Effector memory CD8-positive, alpha-beta T cell (primary cell): ENCODE measurements at regions not wholly inside any gene's neighbourhood (a gene's known extent, or its start where the extent isn't known, plus 50 kb on each side); places are given as distances from the start of the nearest gene placed in this dataset.

ENCODE experiments used
- ATAC-seq: fragments of 150-1000 bp; cut with Tn5 transposase; replicated peaks from 2 replicates; pipeline ENCODE4 v1.10.0; 2021; ENCODE audit warnings: mild to moderate bottlenecking, moderate library complexity
- DNase-seq, 3 experiments: peaks; one replicate each; pipeline ENCODE4 v3.0.0; 2021
- H3K27ac Mint-ChIP-seq, 2 donors: one replicate each; pipeline ENCODE4 v1.8.0; 2022; ENCODE audit warnings: mild to moderate bottlenecking in 2 of 2, mixed read lengths in 2 of 2, moderate library complexity in 2 of 2
- H3K27me3 Mint-ChIP-seq, 2 donors: one replicate each; pipeline ENCODE4 v1.8.0; 2022; ENCODE audit warnings: mixed read lengths in 2 of 2
- H3K36me3 Mint-ChIP-seq: one replicate; pipeline ENCODE4 v1.8.0; 2022; ENCODE audit warnings: mild to moderate bottlenecking, moderate library complexity, mixed read lengths; ENCODE audit not compliant: insufficient read depth
- H3K4me1 Mint-ChIP-seq, 2 donors: one replicate each; pipeline ENCODE4 v1.8.0; 2022; ENCODE audit warnings: low read depth in 2 of 2, mixed read lengths in 2 of 2
- H3K4me3 Mint-ChIP-seq, 2 donors: one replicate each; pipeline ENCODE4 v1.8.0; 2022; ENCODE audit warnings: mild to moderate bottlenecking in 2 of 2, mixed read lengths in 2 of 2, moderate library complexity in 2 of 2
- H3K9me3 Mint-ChIP-seq, 2 donors: one replicate each; pipeline ENCODE4 v1.8.0; 2022; ENCODE audit warnings: mixed read lengths in 2 of 2

DNA sequence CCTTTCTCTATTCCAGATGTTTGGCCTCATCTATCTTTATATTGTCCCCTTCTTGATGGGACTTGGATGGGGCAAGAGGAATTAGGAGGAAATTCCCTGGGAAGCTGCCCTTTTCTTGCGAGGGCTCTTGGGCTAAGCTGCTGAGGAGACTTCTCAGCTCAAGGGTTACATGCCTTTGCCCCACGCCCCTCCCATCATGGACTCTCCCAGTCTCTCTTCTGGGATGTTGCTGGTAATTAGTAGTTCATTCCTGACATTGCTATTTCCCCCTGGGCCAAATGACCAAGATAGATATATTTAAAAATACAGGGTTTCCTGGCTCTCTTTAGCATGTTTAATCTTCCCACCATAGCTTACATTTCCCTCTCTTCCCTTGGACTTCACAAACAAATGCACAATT is 90.6 kb upstream of the RALGPS2 start:
- H3K9me3 Mint-ChIP-seq = no peaks in the 10 kb centered on the region
- H3K4me1 Mint-ChIP-seq = no peaks in the 10 kb centered on the region
- H3K27me3 Mint-ChIP-seq = peaks cover 0 to 4% of the 10 kb centered on the region in 2 donors
- DNase-seq = no peak
- no peak for ATAC-seq
- H3K4me3 Mint-ChIP-seq = no peak overlapping the region
- no peak overlapping the region for H3K27ac Mint-ChIP-seq
- no peaks in the 10 kb centered on the region for H3K36me3 Mint-ChIP-seq

DNA sequence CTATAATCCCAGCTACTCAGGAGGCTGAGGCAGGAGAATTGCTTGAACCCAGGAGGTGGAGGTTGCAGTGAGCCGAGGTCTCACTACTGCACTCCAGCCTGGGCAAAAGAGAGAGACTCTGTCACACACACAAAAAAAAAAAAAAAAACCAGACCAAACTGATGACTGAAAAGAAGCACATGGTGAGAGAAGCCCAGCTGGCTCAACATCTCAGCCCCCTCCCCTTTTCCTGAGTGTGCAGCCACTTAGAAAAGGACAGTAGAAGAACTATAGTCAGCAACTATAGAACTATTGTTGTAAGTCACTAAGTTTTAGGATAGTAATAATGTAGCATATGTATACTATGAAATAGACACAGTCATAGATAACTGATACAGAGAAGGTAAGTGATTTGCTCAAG is 87.2 kb upstream of the RALGPS2 start:
- ATAC-seq (no peak), DNase-seq (no peak)
- Mint-ChIP-seq H3K27ac (no peak overlapping the region), H3K4me3 (no peak overlapping the region), H3K27me3 (peaks cover 0 to 7% of the 10 kb centered on the region in 2 donors), H3K4me1 (no peaks in the 10 kb centered on the region), H3K9me3 (no peaks in the 10 kb centered on the region), H3K36me3 (no peaks in the 10 kb centered on the region)

DNA sequence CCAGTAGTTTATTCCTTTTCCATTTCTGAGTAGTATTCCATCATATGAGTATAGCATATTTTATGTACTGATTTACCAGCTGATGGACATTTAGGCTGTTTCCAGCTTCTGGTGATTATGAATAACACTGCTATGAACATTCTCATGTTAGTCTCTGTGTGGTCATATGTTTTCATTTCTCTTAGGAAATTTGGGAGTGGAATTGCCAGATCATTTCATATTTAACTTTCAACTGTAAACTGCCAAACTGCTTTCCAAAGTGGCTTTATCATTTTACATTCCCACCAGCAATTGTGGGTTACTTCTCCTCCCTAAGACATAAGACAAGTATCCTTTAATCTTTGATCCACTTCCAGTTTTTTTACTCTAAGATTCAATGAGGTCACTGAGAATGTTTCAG is 85.7 kb upstream of the RALGPS2 start:
- H3K9me3 Mint-ChIP-seq = no peaks in the 10 kb centered on the region
- H3K27ac Mint-ChIP-seq = no peak overlapping the region
- H3K36me3 Mint-ChIP-seq = no peaks in the 10 kb centered on the region
- ATAC-seq = no peak
- peaks cover 7 to 18% of the 10 kb centered on the region in 2 donors for H3K27me3 Mint-ChIP-seq
- DNase-seq = no peak
- H3K4me1 Mint-ChIP-seq = no peaks in the 10 kb centered on the region
- H3K4me3 Mint-ChIP-seq = no peak overlapping the region

DNA sequence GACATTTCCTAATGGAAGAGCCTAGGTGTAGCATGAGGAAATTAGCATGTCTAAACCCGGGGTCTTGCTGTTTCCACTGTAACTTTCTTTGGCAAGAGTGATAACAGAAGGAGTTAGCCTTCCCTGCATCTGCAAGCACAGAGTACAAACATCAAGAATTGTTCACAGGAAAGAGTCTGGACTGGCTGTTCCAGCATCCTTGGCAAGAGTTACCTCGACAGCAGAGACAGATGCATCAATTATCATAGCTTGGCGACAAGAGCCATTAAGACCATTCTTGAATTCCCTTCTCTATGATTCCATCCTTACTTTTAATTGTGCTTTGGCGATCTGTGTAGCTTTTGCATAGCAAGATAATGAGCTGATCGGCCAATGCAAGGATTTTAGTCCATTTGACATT is 82.8 kb upstream of the RALGPS2 start:
- Mint-ChIP-seq H3K27ac (no peak overlapping the region), H3K4me1 (no peaks in the 10 kb centered on the region), H3K9me3 (peaks cover 0 to 2% of the 10 kb centered on the region in 2 donors), H3K4me3 (no peak overlapping the region), H3K27me3 (peaks cover 14 to 19% of the 10 kb centered on the region in 2 donors), H3K36me3 (no peaks in the 10 kb centered on the region)
- DNase-seq = no peak
- no peak for ATAC-seq

DNA sequence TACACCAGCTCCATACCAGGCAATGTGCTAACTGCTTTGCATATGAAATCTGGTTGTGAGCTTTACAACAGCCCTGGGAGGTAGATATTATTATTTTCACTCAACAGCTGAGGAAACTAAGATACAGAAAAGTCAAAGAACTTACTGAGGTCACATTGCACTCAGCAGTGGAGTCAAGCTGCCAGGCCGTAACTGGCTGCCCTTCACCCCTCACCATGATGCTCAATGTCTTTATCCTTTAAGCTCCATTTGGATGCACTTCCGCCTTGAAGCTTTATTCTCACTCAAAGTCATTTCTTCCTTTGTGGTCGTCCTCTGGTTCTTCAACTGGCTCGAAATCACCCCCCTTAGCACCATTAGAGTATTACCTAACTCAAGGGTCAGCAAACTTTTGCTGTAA is 81.7 kb upstream of the RALGPS2 start:
- peaks cover 14 to 19% of the 10 kb centered on the region in 2 donors for H3K27me3 Mint-ChIP-seq
- no peak overlapping the region for H3K27ac Mint-ChIP-seq
- DNase-seq (no peak), ATAC-seq (no peak)
- H3K4me3 Mint-ChIP-seq = no peak overlapping the region
- peaks cover 0 to 2% of the 10 kb centered on the region in 2 donors for H3K9me3 Mint-ChIP-seq
- H3K36me3 Mint-ChIP-seq = no peaks in the 10 kb centered on the region
- no peaks in the 10 kb centered on the region for H3K4me1 Mint-ChIP-seq

DNA sequence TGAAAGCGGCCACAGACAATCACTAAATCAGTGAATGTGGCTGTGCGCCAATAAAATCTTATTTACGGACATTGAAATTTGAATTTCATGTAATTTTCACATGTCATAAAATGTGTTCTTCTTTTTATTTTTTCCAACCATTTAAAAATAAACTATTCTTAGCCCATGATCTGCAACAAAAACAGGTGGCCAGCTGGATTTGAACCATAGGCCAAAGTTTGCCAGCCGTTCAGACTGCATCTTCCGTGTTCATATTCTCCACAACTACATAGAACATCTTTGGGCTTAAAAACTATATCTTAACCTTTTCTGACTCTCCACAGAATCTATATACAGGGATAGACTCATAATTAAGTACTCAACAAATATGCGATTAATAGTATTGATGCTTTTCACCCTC is 81.2 kb upstream of the RALGPS2 start:
- ATAC-seq = no peak
- Mint-ChIP-seq H3K4me1 (no peaks in the 10 kb centered on the region), H3K4me3 (no peak overlapping the region), H3K27ac (no peak overlapping the region), H3K36me3 (no peaks in the 10 kb centered on the region), H3K9me3 (peaks cover 0 to 2% of the 10 kb centered on the region in 2 donors), H3K27me3 (peaks cover 14 to 19% of the 10 kb centered on the region in 2 donors)
- no peak for DNase-seq

DNA sequence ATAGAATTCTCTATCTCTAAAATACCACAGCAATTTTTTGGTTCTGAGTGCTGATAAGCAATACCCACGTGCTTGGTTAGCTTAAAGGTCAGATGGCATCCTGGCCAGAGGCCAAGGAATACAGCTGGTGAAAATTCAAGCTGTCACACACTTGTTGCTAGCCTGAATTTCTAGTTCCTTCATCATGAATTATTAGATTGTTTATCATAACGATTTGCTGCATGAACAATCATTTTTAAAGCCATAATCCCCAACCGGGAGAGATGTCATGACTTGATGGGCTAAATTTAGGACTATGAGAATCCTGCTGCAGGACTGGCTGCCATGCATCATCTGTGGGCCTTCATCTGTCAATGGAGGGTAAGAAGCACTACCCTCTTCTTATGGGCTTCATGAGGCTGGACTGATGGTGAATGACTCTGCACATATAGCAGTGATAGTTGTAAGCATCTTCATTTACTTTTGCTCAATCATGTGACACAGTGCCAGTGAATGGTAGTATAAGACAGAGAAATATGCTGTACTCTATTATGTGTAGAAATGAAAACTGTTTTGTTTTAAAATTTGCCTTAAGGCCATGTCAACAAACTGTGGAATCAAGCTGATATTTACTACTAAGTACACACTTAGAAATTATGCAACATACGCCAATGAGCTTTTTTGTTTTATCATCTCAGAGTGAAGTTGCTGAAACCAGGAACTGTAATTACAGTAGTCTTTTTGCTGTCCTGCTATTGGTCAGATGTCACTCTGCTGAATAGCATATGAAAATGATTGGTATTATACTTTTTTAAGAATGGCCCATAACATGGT is 80.5 kb upstream of the RALGPS2 start:
- H3K36me3 Mint-ChIP-seq = no peaks in the 10 kb centered on the region
- H3K9me3 Mint-ChIP-seq = peaks cover 0 to 2% of the 10 kb centered on the region in 2 donors
- H3K4me1 Mint-ChIP-seq = no peaks in the 10 kb centered on the region
- ATAC-seq (no peak), DNase-seq (no peak)
- H3K4me3 Mint-ChIP-seq = no peak overlapping the region
- no peak overlapping the region for H3K27ac Mint-ChIP-seq
- peaks cover 19 to 23% of the 10 kb centered on the region in 2 donors for H3K27me3 Mint-ChIP-seq

DNA sequence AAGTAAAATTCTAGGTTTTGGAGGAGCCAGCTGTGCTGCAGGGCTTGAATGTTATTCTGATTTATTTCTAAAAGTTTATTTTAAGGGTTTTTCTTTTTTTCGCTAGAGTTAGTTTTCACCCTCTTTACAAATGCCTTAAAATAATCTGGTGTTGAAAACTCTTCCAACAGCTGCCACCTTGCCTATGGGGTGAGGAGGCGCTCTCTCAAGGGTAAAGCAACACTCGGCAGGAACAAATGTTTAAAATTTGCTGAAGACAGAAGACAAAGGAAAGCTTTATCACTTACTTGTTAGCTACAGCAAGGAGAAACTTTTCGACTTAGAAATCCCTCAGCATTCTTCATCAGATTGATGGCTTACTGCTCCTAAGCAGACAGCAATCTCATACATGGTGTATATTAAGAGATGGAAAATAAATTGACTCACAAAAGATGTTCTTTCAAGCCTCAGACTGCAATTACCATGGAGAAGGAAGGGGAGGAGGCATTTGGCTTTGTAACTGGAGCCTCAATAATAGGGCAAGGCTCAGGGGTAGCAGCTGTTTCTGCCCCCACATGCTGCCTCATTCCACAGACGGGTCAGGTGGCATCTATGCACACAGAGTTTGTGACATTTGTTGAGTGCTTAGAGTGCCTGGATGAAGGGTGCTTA is 79.8 kb upstream of the RALGPS2 start:
- peaks cover 24 to 28% of the 10 kb centered on the region in 2 donors for H3K27me3 Mint-ChIP-seq
- H3K4me1 Mint-ChIP-seq = no peaks in the 10 kb centered on the region
- DNase-seq (no peak), ATAC-seq (no peak)
- no peak overlapping the region for H3K4me3 Mint-ChIP-seq
- peaks cover 0 to 2% of the 10 kb centered on the region in 2 donors for H3K9me3 Mint-ChIP-seq
- H3K36me3 Mint-ChIP-seq = no peaks in the 10 kb centered on the region
- no peak overlapping the region for H3K27ac Mint-ChIP-seq

DNA sequence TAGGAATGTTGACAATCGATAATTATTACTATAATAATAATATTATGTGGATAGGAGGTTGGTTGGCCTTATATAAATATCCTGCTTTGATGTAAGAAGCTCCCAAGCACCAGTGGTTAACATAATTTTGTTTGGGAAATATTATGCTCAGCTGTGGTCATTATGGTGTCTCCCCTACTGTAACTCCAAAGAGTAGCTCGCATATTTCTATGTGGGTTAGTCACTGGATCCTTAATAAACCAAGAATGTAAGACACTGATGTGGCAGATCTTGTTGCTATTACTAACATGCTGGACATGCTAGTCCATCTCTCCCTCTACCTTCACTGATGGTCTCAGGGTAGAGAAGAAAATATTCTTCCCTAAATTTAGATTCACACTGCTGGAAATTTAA is 79.2 kb upstream of the RALGPS2 start:
- Mint-ChIP-seq H3K4me3 (no peak overlapping the region), H3K4me1 (no peaks in the 10 kb centered on the region), H3K27ac (no peak overlapping the region), H3K36me3 (no peaks in the 10 kb centered on the region), H3K9me3 (peaks cover 0 to 2% of the 10 kb centered on the region in 2 donors), H3K27me3 (peaks cover 24 to 34% of the 10 kb centered on the region in 2 donors)
- DNase-seq (no peak), ATAC-seq (no peak)

DNA sequence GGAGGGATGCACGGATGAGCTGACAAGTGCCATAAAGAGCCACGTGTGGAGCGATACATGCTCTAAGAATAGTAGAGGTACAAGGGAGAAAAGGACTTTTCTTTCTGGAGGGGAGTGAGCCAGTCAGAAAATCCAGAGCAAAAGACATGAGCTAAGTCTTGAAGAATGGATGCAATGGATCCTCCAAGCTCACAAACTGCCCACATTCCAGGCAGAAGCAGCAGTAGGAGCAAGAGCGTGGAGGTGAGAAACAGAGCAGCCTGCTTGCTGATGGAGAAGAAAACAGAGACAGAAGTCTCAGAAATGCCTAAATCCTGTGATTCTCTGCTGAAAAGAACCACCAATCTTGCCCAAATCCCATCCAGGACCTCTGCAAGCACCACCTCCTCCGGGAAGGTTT is 78.2 kb upstream of the RALGPS2 start:
- H3K36me3 Mint-ChIP-seq = no peaks in the 10 kb centered on the region
- no peak overlapping the region for H3K27ac Mint-ChIP-seq
- DNase-seq (no peak), ATAC-seq (no peak)
- H3K4me1 Mint-ChIP-seq = no peaks in the 10 kb centered on the region
- no peak overlapping the region for H3K4me3 Mint-ChIP-seq
- peaks cover 31 to 44% of the 10 kb centered on the region in 2 donors for H3K27me3 Mint-ChIP-seq
- peaks cover 0 to 2% of the 10 kb centered on the region in 2 donors for H3K9me3 Mint-ChIP-seq

DNA sequence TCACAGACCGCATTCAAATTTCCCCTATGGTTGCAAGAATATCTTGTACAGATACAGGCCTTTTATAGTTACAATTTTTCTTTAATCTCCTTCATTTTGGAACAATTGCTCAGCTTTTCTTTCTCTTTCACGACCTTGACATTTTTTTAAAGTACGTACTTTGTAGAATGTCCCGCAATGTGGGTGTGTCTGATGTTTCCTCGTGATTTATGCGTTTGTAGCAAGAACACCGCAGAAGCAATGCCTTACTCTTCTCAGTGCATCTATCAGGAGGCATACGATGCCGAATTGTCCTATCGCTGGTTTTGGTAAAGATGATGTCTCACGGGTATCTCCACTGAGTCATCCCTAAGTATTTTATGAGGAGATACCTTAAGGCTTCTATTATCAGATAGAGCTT is 76.9 kb upstream of the RALGPS2 start:
- Mint-ChIP-seq H3K9me3 (peaks cover 0 to 2% of the 10 kb centered on the region in 2 donors), H3K27ac (no peak overlapping the region), H3K4me1 (no peaks in the 10 kb centered on the region), H3K4me3 (no peak overlapping the region), H3K27me3 (peaks cover 31 to 45% of the 10 kb centered on the region in 2 donors), H3K36me3 (no peaks in the 10 kb centered on the region)
- ATAC-seq (no peak), DNase-seq (no peak)

DNA sequence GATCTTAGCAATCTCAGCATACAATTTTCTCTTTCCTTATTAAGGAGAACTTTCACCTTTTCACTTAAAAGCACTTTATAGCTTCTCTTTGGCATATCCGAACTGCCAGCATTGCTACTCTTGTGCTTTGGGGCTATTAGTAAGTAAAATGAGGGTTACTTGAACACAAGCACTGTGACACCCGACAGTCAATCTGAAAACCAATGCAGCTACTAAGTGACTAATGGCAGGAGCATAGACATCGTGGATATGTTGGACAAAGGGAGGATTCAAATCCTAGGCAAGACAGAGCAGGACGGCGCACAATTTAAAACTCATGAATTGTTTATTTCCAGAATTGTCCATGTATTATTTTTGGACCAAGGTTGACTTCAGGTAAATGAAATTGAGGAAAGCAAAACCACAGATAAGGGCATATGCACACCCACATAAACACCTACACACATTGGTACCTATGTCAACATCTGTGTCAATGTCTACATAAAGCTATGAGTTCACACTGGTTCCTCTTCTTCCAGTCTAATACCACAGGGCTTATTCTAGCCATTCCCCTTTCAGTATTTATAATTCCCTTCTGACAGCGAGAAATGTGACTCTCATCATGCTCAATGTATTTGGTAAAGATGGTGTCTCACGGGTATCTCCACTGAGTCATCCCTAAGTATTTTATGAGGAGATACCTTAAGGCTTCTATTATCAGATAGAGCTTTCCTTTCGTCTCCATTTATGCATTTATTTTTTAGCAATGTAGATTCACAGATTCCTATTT is 75.3 kb upstream of the RALGPS2 start:
- peaks cover 23 to 35% of the 10 kb centered on the region in 2 donors for H3K27me3 Mint-ChIP-seq
- no peak for ATAC-seq

DNA sequence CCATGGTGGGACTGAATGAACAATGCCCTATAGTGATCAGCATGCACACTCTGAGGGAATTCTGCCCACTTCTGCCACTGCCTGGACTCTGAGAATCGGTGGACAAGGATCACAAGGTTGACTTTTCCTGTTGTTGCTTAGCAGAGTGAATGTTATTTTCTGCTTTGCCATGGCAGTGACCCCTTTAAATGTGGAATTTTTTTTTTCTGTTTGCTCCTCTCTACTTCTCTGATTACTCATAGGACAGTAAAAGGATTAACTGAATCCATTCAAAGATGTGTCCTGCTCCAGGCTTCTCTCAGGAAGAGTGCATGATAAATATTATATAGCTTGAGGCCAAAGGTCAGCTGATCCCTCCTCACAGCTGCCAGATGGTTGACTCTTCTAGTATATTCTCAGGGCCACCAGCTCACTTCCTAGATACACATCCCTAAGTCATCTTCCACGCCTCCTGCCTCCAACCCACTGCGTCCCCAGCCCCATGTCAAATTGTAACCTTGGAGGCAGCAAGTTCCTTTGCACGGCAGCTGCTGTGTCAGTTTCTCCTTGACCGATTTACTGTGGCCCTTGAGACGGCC is 74.0 kb upstream of the RALGPS2 start:
- Mint-ChIP-seq H3K4me1 (no peaks in the 10 kb centered on the region), H3K27me3 (peaks cover 23 to 35% of the 10 kb centered on the region in 2 donors), H3K9me3 (peaks cover 0 to 2% of the 10 kb centered on the region in 2 donors), H3K4me3 (no peak overlapping the region), H3K36me3 (peaks cover 3% of the 10 kb centered on the region), H3K27ac (no peak overlapping the region)
- ATAC-seq (no peak), DNase-seq (no peak)

More for the DNA sequence above, 75.3 kb upstream of the RALGPS2 start:
- DNase-seq = no peak
- Mint-ChIP-seq H3K36me3 (peaks cover 3% of the 10 kb centered on the region), H3K4me3 (no peak overlapping the region), H3K4me1 (no peaks in the 10 kb centered on the region), H3K9me3 (peaks cover 0 to 2% of the 10 kb centered on the region in 2 donors), H3K27ac (no peak overlapping the region)
